ENCODE measurements at regions not wholly inside any gene's neighbourhood (a gene's known extent, or its start where the extent isn't known, plus 50 kb on each side); places are given as distances from the start of the nearest gene placed in this dataset.

- Mint-ChIP-seq H3K9me3 (ENCODE audit: unreplicated experiment) (peaks cover 8% of the 10 kb centered on the region), H3K4me1 (ENCODE audit: insufficient read depth, unreplicated experiment) (no peaks in the 10 kb centered on the region), H3K4me3 (ENCODE audit: unreplicated experiment) (no peak overlapping the region), H3K36me3 (ENCODE audit: insufficient read depth, unreplicated experiment) (no peaks in the 10 kb centered on the region), H3K27me3 (ENCODE audit: insufficient read depth, unreplicated experiment) (no peaks in the 10 kb centered on the region), H3K27ac (ENCODE audit: low read depth, unreplicated experiment) (no peak overlapping the region)
- ChIA-PET POLR2A (no interaction called here), CTCF (no interaction called here)
- DNase-seq (ENCODE audit: unreplicated experiment) = no peak
- no TSS peak for BruUV-seq (replicated peaks)
- intact Hi-C loops (cut with micrococcal nuclease) = no loop called here
- TF ChIP-seq CTCF (IDR thresholded peaks at IDR 0.05; ENCODE audit: unreplicated experiment) = no peak
Observed at GRCh38 chr6:15852289-15852688, 189.5 kb upstream of the DTNBP1 start.

- Mint-ChIP-seq H3K4me1 (ENCODE audit: insufficient read depth, unreplicated experiment) (no peaks in the 10 kb centered on the region), H3K36me3 (ENCODE audit: insufficient read depth, unreplicated experiment) (no peaks in the 10 kb centered on the region), H3K27me3 (ENCODE audit: insufficient read depth, unreplicated experiment) (no peaks in the 10 kb centered on the region), H3K4me3 (ENCODE audit: unreplicated experiment) (no peak overlapping the region), H3K27ac (ENCODE audit: low read depth, unreplicated experiment) (no peak overlapping the region), H3K9me3 (ENCODE audit: unreplicated experiment) (peaks cover 8% of the 10 kb centered on the region)
- intact Hi-C loops (cut with micrococcal nuclease) = no loop called here
- ChIA-PET CTCF (interaction anchor here (1.7 kb wide), 1 partner anchor 158 kb away, joined by 4 read pairs; no protein-coding TSS in a partner anchor), POLR2A (no interaction called here)
- DNase-seq (ENCODE audit: unreplicated experiment) = no peak
- TF ChIP-seq CTCF (IDR thresholded peaks at IDR 0.05; ENCODE audit: unreplicated experiment) = no peak
- no TSS peak for BruUV-seq (replicated peaks)
Observed at GRCh38 chr6:15849395-15849794, 186.6 kb upstream of the DTNBP1 start.

- no peak for TF ChIP-seq CTCF (IDR thresholded peaks at IDR 0.05; ENCODE audit: unreplicated experiment)
- H3K27me3 Mint-ChIP-seq (ENCODE audit: insufficient read depth, unreplicated experiment) = no peaks in the 10 kb centered on the region
- BruUV-seq (replicated peaks) = no TSS peak
- H3K9me3 Mint-ChIP-seq (ENCODE audit: unreplicated experiment) = no peaks in the 10 kb centered on the region
- no peak overlapping the region for H3K4me3 Mint-ChIP-seq (ENCODE audit: unreplicated experiment)
- ChIA-PET POLR2A (no interaction called here), CTCF (no interaction called here)
- no peaks in the 10 kb centered on the region for H3K36me3 Mint-ChIP-seq (ENCODE audit: insufficient read depth, unreplicated experiment)
- H3K27ac Mint-ChIP-seq (ENCODE audit: low read depth, unreplicated experiment) = no peak overlapping the region
- no peaks in the 10 kb centered on the region for H3K4me1 Mint-ChIP-seq (ENCODE audit: insufficient read depth, unreplicated experiment)
- intact Hi-C loops (cut with micrococcal nuclease) = no loop called here
- no peak for DNase-seq (ENCODE audit: unreplicated experiment)
Observed at GRCh38 chr6:15845492-15845891, 182.7 kb upstream of the DTNBP1 start.

- no peak overlapping the region for H3K4me3 Mint-ChIP-seq (ENCODE audit: unreplicated experiment)
- H3K9me3 Mint-ChIP-seq (ENCODE audit: unreplicated experiment) = no peaks in the 10 kb centered on the region
- no peaks in the 10 kb centered on the region for H3K27me3 Mint-ChIP-seq (ENCODE audit: insufficient read depth, unreplicated experiment)
- ChIA-PET POLR2A (no interaction called here), CTCF (no interaction called here)
- DNase-seq (ENCODE audit: unreplicated experiment) = no peak
- H3K27ac Mint-ChIP-seq (ENCODE audit: low read depth, unreplicated experiment) = no peak overlapping the region
- TF ChIP-seq CTCF (IDR thresholded peaks at IDR 0.05; ENCODE audit: unreplicated experiment) = no peak
- H3K36me3 Mint-ChIP-seq (ENCODE audit: insufficient read depth, unreplicated experiment) = no peaks in the 10 kb centered on the region
- BruUV-seq (replicated peaks) = no TSS peak
- no peaks in the 10 kb centered on the region for H3K4me1 Mint-ChIP-seq (ENCODE audit: insufficient read depth, unreplicated experiment)
- intact Hi-C loops (cut with micrococcal nuclease) = no loop called here
Observed at GRCh38 chr6:15843764-15844163, 180.9 kb upstream of the DTNBP1 start.

Data from MCF 10A (cell line).